HG03520 (cell line): ENCODE measurements at regions not wholly inside any gene's neighbourhood (a gene's known extent, or its start where the extent isn't known, plus 50 kb on each side); places are given as distances from the start of the nearest gene placed in this dataset.
A peak's percentile ranks its signal among the peaks of the same experiment; 100 is the strongest.

Source experiments
- ATAC-seq: cut with Tn5 transposase; IDR thresholded peaks from one replicate; pipeline ENCODE4 v1.9.1; 2021; ENCODE audit warnings: mild to moderate bottlenecking, moderate library complexity; ENCODE audit not compliant: unreplicated experiment

DNA sequence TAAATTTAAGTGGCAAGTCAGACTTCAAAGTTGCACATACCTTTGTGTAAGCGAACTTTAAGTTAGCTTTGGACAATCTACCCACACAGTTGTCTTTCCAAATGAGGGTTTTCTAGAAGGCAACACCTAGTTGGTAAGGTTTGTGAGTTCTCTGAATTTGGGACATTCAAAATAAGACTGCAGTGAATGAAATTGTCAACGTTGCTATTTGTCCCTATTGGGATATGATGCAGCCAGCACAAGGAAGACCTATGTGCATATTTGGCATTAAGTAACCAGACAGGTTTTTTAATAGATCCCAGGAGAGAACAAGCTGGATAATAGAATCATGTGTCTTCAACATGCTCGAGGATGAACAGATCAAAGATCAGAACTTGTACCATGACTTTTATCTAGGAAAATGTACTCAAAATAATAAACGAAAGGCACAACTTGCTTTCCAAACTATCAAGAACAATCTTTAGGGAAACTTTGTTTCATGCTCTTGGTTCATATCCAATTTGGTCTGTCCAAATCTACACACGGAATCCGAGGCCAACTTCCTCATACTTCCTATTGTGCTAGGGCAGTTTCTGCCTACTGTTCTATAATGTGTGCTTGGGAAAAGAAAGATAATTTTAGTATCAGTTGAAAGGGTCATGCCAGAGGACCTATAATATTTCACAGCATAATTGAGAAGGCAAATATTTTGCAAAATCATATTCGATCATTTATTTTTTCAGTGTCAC, 284.2 kb upstream of the SOX5 start:
- ATAC-seq, result no peak

DNA sequence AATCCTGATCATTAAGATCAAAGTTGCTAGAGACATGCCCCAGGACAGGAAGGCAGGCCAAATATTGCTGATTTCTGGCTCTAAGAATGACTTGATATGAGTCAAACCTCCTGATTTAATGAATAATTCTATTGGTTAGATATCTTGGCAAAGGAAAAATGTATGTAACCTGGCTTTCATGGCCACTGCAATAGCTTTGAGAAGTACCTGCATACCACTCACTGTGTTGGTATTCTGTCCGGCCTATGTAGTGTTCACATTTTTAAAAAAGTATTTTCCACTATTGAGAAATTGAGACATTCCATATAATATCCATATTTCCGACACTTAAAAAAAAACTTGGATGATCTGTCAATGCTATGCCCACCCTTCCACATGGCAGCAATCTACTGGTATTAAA, 283.1 kb upstream of the SOX5 start:
- ATAC-seq, result no peak

DNA sequence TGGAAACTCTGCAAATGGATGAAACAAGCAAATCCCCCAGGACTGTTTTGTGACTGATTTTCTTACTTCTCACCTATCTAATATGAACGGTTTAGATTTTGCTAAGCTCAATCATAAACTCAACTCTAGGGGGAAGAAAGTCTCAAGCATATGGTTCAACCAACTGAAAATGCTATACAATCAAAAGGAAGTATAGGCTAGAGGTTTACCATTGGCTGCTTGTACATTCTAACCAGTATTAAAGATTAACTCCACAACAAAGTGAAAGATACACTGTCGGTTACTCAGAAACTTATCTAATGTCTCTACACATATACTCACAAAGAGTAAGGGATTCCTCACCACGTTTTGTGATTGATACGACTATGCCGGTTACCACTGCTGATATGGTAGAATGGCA, 281.8 kb upstream of the SOX5 start:
- ATAC-seq, result no peak

DNA sequence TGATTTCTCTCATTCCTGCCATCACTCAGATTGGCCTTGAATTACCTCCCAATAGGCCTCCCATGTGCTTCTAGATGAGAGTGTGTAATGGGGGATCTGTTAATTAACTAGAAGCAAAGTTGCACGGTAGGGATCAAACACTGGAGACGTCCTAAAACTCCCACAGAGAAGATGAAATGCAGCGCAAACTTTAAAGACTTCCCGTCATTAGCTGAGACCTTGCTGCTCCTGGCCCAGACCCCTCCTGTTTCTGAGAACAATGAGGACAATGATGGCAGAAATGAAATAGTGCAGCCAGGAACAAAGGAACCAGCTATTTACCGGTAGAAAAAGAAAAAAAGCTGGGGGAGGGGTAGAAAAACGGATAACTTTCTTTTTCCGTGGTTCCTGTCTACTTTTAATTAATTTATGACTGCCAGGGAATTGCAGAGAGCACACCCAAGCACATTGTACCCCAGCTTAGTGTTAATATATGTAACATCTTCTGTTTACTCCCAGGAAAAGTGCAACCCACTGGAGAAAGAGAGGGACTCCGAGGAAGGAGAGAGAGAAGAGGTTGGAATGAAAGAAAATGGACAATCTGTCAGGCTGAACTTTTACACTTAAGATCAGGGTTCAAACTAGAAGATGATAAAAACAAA, 280.7 kb upstream of the SOX5 start:
- ATAC-seq, result no peak

GRCh38 chr12:24229031-24229700, 279.7 kb upstream of the SOX5 start:
- no peak for ATAC-seq

GRCh38 chr12:24228371-24228770, 278.9 kb upstream of the SOX5 start:
- no peak for ATAC-seq

DNA sequence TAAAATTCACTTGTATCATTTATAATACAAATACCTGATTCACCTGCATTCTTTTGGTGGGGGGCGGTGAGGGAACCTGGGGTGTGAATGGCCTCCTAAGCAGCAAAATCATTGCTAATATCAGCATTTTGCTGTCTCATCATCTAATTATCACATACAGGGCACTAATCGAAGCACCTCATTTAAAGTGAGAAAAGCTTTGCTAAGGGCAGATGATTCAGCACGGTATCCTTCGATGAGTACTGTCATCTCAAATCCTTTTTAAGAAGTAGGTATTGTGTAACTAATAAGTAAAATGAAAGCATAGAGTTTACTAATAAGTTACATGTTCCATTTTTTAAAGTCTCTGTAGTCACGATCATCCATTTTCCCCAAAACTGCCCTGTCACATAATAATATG, 278.1 kb upstream of the SOX5 start:
- no peak for ATAC-seq

DNA sequence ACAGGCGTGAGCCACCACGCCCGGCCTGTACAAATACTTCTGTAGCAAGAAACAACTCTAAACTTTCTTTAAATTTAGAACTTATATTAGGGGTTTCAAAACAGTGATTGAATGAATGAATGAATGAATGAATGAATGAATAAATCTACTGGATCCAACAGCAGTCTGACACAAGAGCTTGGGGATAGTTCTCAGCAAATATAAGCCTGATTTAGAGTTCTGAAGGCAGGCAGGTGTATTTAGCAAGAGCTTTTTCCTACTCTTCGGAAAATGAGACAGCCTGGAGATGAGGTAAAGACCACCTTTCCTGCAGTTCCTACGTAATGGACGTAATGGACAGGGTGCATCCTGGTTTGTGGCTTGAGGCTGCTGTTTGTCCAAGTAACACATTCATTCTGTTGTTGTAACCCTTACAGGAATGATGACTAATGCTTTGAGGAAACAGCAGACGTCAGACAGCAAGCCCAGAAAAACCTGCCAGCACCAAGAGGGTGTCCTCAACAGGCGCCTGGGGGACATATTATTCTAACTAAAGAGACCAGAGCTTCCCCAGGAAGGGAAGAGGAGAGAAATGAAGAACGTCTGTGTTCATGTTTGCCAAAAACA, 277.4 kb upstream of the SOX5 start:
- ATAC-seq, result no peak

DNA sequence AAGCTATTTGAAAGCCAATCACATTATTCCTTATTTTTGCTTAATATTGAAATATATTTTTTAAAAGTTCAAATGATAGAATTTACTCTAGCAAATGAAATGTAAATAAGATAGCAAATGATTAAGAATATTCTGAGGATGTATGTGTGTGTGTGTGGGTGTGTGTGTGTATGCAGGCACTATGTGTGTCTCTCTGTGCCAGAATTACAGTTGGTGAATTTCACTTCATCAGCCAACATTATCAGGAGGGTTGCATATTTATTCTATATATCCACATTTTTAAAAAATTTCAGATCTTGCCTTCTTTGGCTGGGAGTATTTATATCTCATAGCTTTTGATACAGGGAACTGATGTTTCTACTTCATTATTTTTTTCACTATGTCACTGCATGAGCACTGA, 274.9 kb upstream of the SOX5 start:
- no peak for ATAC-seq

DNA sequence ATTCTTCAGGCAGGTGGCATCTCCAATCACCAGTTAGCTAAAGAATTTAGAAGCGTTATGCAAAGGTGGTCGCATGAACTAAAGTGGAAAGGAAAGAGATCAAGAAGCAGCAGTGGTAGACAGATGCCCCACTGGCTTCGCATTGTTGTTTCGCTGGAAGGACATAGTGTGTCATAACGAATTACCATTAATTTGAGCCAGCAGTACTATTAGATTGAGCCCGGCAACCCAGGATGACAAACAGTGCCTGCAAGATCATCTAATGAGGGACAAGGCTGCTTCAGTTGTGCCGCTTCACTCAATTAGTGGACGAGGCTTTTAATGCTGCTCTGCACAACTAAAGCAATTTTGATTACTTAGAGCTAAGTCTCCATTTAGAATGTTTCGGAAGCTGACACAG, 274.5 kb upstream of the SOX5 start:
- ATAC-seq, result no peak

GRCh38 chr12:24222968-24223367, 273.5 kb upstream of the SOX5 start:
- no peak for ATAC-seq

DNA sequence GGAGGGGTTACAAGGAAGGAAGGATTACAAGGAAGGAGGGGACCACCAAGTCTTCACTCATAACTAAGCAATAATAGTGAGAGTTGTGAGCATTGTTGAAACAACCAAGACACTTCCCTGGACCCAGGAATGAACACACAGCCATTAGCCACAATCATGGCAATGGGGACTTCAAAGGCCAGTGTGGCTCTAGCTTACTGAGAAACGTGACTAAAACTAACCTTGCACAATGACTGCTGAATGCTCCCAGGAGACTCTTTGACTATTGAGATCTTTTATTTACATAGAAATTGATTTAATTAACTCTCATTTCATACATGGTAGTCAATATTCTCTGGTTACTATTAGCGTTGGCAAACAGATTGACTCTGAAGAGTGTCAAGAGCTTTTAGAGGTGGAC, 263.0 kb upstream of the SOX5 start:
- ATAC-seq, result no peak

DNA sequence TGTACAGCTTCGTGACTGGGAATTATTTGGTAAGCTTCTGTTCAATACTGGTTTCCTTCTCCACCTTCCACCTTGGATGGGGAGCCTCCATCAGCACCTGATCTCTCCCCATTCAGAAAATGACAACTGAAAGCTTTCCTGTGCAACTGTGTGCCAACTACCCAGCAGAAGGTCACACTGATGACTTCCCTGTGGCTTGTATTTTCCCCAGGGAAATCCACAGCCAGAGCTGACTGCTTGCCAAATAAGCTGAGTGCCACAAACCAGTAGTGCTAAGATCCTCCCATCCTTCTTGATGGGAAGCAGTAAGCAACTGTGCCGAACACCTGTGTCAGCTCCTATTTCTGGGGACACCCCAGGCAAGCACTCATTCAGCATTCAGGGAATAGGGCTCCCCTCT, 257.2 kb upstream of the SOX5 start:
- ATAC-seq, result no peak

- ATAC-seq, result peak; percentile 35
Observed at GRCh38 chr12:24201258-24201970, 251.9 kb upstream of the SOX5 start.

GRCh38 chr12:24200010-24200409, 250.5 kb upstream of the SOX5 start:
- no peak for ATAC-seq

- peak; percentile 53 for ATAC-seq
Observed at GRCh38 chr12:24198936-24199671, 249.6 kb upstream of the SOX5 start.

DNA sequence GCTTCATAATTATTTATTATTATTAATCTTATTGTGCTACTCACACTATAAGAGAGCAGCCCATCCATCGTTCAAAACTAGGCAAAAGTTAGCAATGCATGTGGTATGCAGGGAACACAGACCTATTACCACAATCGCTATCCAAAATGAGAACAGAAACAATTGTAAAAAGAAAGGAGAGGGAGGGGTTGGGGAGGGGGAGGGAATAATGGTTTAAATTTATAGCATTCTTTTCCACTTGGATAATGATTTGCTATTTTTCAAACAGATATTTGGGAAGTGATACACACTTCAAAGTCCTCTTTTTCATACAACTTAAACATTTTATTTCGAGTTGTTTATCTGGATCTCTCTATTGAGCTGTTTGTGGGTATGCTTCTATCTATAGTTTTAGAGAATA, 248.6 kb upstream of the SOX5 start:
- ATAC-seq, result no peak

DNA sequence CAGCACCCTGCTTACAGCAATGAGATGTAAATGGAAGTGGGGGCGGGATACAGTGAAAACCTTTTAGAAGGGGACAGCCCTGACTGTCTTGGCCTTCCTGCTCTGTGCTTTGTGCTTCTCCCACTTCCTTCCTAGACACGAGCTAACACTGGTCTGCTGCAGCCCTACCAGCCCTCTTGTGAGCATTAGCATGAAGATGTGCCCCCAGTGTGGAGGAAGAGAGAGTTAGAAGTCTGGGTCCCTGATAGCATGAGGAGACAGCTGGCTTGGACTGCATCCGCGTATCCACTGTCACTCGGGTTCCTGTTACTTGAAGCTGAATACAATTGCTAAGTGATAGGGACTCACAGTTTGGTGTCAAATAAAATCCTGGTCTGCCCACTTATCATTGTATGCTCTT, 248.1 kb upstream of the SOX5 start:
- no peak for ATAC-seq

GRCh38 chr12:24195063-24195462, 245.6 kb upstream of the SOX5 start:
- no peak for ATAC-seq

DNA sequence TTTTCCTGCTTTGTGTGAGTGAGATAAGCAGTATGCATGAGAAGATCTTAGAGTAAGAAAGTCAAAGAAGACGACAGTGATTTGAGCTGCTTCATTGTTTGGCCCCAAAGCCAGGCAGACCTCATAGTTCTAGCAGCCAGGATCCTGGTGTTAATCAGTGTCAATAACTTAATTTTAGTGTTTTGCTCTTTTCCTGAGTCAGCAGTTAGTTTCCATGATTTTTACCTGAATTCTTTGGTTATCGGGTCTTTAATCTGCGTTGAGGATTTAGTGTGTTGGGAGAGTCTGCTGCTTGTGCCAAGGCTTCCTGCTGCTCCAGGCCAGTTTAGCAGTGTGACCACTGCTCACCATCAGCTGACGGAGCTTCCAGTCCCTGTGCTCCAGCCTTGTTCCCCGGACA, 241.6 kb upstream of the SOX5 start:
- ATAC-seq, result no peak

DNA sequence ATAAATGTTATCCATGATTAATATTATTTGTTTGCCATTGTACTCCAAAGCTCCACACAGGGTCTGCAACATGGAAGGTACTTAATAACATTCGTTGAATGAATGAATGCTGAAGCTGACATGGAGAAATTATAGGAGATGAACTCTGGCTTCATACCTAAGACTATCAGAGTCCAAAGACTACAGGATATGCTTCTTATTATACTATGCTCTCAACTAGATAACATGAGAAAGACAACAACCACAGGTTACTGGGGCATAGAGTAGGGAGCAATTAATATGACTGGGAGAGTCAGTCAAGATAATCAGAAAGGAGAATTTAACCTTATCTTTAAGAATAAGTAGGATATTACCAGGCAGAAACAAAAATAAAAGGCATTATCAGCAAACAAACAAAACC, 236.3 kb upstream of the SOX5 start:
- no peak for ATAC-seq
